Esophagus squamous epithelium (tissue), 5 donors: ENCODE measurements at regions not wholly inside any gene's neighbourhood (a gene's known extent, or its start where the extent isn't known, plus 50 kb on each side); places are given as distances from the start of the nearest gene placed in this dataset.

Source experiments
- DNase-seq: peaks from one replicate; lab custom pipeline; 2025; lab: John Stamatoyannopoulos, UW
- H3K27ac ChIP-seq, 4 donors: fragments of 200-600 bp; sonication (generic); one replicate each; pipeline ENCODE4 v1.5.1; 2016 to 2019; ENCODE audit warnings: mild to moderate bottlenecking in 1 of 4
- H3K27me3 ChIP-seq, 4 donors: fragments of 200-600 bp; sonication (generic); 1 replicate in 3 of 4; 2 replicates in 1 of 4; pipeline versions ENCODE4 v1.5.1 to v1.6.0; 2017 to 2021; ENCODE audit warnings: antibody characterized with exemption in 1 of 4
- H3K36me3 ChIP-seq, 3 donors: fragments of 200-600 bp; sonication (generic); one replicate each; pipeline ENCODE4 v1.5.1; 2016 to 2019
- H3K4me1 ChIP-seq, 3 donors: fragments of 200-600 bp; sonication (generic); one replicate each; pipeline ENCODE4 v1.5.1; 2017 to 2019
- H3K4me3 ChIP-seq, 4 donors: fragments of 200-600 bp; sonication (generic); 1 replicate in 3 of 4; 2 replicates in 1 of 4; pipeline ENCODE4 v1.5.1; 2016 to 2019; ENCODE audit warnings: mild to moderate bottlenecking in 2 of 4, moderate library complexity in 1 of 4
- H3K9me3 ChIP-seq, 3 donors: fragments of 200-600 bp; sonication (generic); one replicate each; pipeline ENCODE4 v1.5.1; 2016 to 2019
- POLR2A ChIP-seq, 4 donors: fragments of 450-650 bp; IDR thresholded peaks; one replicate each; pipeline ENCODE4 v1.6.1; 2017; ENCODE audit warnings: antibody characterized with exemption in 4 of 4, mild to moderate bottlenecking in 4 of 4, moderate library complexity in 3 of 4
- WGBS, 2 donors: methylation state at CpG; one replicate each; pipeline ENCODE4 v1.1.5; 2018; 5-methylcytosine and 5-hydroxymethylcytosine counted together
- intact Hi-C: fragments of 100-400 bp; cut with DNase I; formaldehyde crosslinking; loops from one replicate; pipeline ENCODE4 v1.15.0; 2022
- TF ChIP-seq, protein P1 (sequence below), 6 experiments: fragments of 450-650 bp in 4 of 6; fragments of 200-600 bp in 2 of 6; sonication (generic) in 2 of 6; IDR thresholded peaks; one replicate each; pipeline ENCODE4 v1.5.1; 2016 to 2019; ENCODE audit warnings: antibody characterized with exemption in 6 of 6, mild to moderate bottlenecking in 4 of 6, moderate library complexity in 4 of 6
- donor health status: DM: yes; HTN: yes; CAD: no.

DNA sequence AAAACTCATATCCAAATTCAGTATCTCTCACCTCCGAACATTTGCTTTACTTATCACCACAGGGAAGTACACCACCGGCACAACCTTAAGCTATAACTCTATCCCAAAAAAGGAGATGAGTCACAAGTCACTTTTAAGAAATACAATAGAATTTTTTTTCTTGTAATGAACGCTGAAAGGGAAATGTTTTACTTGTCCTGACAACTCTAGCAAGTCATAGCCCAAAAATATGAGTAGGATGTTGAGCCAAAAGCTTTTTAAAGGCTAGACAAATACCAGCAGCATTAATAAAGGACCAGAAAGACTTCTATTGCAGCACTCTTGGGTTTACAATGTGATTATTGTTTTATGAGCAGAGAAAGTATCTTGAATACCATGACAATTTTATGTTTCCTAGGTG, 147.3 kb upstream of the FST start:
- TF ChIP-seq POLR2A (IDR thresholded peaks at IDR 0.05), result no peak
- TF ChIP-seq, protein P1, sequence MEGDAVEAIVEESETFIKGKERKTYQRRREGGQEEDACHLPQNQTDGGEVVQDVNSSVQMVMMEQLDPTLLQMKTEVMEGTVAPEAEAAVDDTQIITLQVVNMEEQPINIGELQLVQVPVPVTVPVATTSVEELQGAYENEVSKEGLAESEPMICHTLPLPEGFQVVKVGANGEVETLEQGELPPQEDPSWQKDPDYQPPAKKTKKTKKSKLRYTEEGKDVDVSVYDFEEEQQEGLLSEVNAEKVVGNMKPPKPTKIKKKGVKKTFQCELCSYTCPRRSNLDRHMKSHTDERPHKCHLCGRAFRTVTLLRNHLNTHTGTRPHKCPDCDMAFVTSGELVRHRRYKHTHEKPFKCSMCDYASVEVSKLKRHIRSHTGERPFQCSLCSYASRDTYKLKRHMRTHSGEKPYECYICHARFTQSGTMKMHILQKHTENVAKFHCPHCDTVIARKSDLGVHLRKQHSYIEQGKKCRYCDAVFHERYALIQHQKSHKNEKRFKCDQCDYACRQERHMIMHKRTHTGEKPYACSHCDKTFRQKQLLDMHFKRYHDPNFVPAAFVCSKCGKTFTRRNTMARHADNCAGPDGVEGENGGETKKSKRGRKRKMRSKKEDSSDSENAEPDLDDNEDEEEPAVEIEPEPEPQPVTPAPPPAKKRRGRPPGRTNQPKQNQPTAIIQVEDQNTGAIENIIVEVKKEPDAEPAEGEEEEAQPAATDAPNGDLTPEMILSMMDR (IDR thresholded peaks at IDR 0.05), result no peak
- DNase-seq, result no peak
- H3K9me3 ChIP-seq, result no peaks in the 10 kb centered on the region
- H3K4me1 ChIP-seq, result peaks cover 0 to 71% (median 13%) of the 10 kb centered on the region in 3 donors
- H3K27ac ChIP-seq, result peak overlapping the region; percentile 53 to 83 (median 70)
- H3K36me3 ChIP-seq, result no peaks in the 10 kb centered on the region
- WGBS, 2 donors, result 22 to 23% methylated on average over 3 of the region's 3 CpGs
- intact Hi-C loops, result no loop called here
- H3K27me3 ChIP-seq, result no peaks in the 10 kb centered on the region
- no peak overlapping the region for H3K4me3 ChIP-seq

DNA sequence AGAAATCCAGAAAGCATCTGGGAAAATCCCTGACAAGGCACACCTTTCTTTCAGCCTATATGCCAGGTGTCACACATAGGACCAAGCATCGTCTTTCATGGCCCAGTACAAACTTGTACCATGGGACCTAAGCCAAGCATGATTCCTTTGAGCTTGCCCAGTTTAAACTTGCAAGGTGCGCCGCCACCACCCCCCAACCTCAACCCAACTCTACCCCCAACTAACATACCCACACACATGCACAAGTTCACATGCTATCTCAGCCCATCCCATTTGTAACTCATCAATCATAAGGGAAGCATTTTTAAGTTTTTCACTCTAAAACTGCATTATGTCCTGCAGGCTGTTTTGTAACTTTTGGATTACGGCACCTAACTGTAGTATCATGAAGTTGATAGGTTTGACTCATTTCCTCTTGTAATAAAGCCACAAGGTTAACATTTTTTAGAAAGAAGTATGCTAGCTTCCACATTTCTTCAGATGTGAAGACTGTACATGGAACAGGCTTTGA, 145.9 kb upstream of the FST start:
- H3K27me3 ChIP-seq, result no peaks in the 10 kb centered on the region
- no peaks in the 10 kb centered on the region for H3K36me3 ChIP-seq
- peak overlapping the region in 3 of 4 donors; percentile 15 to 83 (median 76) for H3K27ac ChIP-seq
- H3K4me3 ChIP-seq, result no peak overlapping the region
- no peak for DNase-seq
- H3K9me3 ChIP-seq, result no peaks in the 10 kb centered on the region
- intact Hi-C loops, result no loop called here
- 34 to 58% methylated on average over 4 of the region's 4 CpGs for WGBS, 2 donors
- no peak for TF ChIP-seq POLR2A (IDR thresholded peaks at IDR 0.05)
- TF ChIP-seq, protein P1 (IDR thresholded peaks at IDR 0.05), result no peak
- H3K4me1 ChIP-seq, result peaks cover 0 to 73% (median 13%) of the 10 kb centered on the region in 3 donors

DNA sequence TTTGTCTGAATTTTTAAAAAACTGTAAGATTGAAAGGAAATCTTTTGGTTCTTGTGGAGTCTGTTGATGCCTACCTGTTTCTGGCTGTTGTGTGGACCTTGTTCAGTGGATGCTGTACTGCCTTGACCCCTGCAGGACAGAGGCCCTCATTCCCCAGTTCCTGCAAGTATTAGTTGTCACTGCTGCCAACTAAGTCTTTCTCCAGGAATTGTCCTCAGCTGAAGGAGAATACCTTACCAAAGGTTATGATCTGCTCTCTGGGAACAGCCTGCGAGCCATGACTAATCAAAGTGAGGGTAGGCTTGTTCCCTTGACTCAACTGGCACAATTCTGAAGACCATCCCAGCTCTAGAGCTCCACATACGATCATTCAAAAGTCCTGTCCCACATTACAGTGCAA, 145.3 kb upstream of the FST start:
- peak overlapping the region in 3 of 4 donors; percentile 15 to 83 (median 76) for H3K27ac ChIP-seq
- no peaks in the 10 kb centered on the region for H3K27me3 ChIP-seq
- H3K36me3 ChIP-seq, result no peaks in the 10 kb centered on the region
- TF ChIP-seq, protein P1 (IDR thresholded peaks at IDR 0.05), result no peak
- no peak for TF ChIP-seq POLR2A (IDR thresholded peaks at IDR 0.05)
- DNase-seq, result no peak
- 54 to 71% methylated on average over 2 of the region's 2 CpGs for WGBS, 2 donors
- no peak overlapping the region for H3K4me3 ChIP-seq
- no peaks in the 10 kb centered on the region for H3K9me3 ChIP-seq
- H3K4me1 ChIP-seq, result peaks cover 0 to 76% (median 13%) of the 10 kb centered on the region in 3 donors
- intact Hi-C loops, result no loop called here

DNA sequence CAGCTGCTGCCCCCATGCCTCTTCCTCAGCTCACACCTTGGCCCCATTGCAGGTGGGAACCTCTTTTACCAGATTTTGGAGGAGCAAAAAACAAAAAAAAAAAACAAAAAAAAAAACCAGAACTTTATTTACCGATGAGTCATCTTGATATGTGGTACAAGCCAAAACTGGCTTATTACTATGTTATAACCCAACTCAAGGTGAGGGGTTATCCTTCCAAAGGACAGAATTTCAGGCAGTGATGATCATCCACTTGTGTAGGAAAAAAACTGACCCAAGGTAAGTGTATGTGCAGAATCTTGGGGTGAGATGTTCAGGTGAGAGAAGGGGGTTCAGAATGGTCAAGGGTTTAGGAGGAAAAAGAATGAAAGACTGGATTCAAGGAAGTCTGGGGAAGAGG, 142.6 kb upstream of the FST start:
- intact Hi-C loops, result no loop called here
- Histone ChIP-seq H3K4me1 (peaks cover 0 to 64% (median 9%) of the 10 kb centered on the region in 3 donors), H3K36me3 (no peaks in the 10 kb centered on the region), H3K9me3 (no peaks in the 10 kb centered on the region), H3K27me3 (no peaks in the 10 kb centered on the region), H3K27ac (no peak overlapping the region), H3K4me3 (no peak overlapping the region)
- no peak for DNase-seq
- TF ChIP-seq POLR2A (IDR thresholded peaks at IDR 0.05), result no peak
- TF ChIP-seq, protein P1 (IDR thresholded peaks at IDR 0.05), result no peak
- WGBS, 2 donors, result 29 to 67% methylated on average over 1 of the region's 1 CpG

DNA sequence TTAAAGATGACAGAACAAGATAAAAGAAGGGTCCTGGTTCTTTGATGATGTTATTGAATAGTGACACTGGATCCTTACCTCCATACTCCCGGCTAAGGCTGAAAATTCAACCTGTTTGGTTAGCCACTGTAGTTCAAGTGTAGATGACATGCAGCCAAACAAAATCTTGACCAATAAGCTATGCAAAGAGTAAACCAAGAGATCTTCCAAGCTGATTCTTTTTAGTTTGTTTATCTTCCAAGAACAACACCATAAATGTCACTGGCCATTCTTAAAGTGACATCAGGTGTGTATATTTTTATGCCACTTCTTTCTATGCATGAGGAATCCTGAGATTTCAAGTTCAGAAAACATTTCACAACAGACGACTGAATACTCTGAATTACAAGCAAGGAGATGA, 141.5 kb upstream of the FST start:
- peaks cover 0 to 64% (median 7%) of the 10 kb centered on the region in 3 donors for H3K4me1 ChIP-seq
- no peak for DNase-seq
- no peaks in the 10 kb centered on the region for H3K36me3 ChIP-seq
- intact Hi-C loops, result no loop called here
- no peaks in the 10 kb centered on the region for H3K27me3 ChIP-seq
- no peak overlapping the region for H3K27ac ChIP-seq
- WGBS, 2 donors, result 79 to 83% methylated on average over 2 of the region's 2 CpGs
- no peak for TF ChIP-seq POLR2A (IDR thresholded peaks at IDR 0.05)
- TF ChIP-seq, protein P1 (IDR thresholded peaks at IDR 0.05), result no peak
- H3K4me3 ChIP-seq, result no peak overlapping the region
- no peaks in the 10 kb centered on the region for H3K9me3 ChIP-seq
